T-helper 2 cell (primary cell): ENCODE measurements at regions not wholly inside any gene's neighbourhood (a gene's known extent, or its start where the extent isn't known, plus 50 kb on each side); places are given as distances from the start of the nearest gene placed in this dataset.

Experiments used
- DNase-seq, 5 experiments: peaks; one replicate each; pipeline versions ENCODE4 v3.0.0 to v3.0.0-alpha.2; 2012 to 2022

DNA sequence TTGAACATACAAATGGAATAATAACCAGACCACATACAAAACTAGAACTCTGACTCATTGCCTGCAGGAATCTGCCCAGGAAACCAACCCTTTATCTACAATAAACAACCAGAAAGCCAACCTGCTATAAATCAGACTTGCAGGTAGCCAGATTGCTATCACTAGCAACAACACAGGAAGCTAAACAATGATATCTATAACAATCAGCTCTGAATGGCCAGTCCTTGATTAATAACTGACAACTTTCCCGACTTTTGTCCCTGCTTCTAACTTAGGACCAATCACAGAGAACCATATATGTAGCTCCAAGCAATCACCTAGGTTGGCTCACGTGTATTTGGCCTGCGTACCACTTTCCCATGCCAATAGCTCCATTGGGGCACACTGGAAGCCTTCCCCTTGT lies 470.8 kb downstream of the RIT2 start:
- no peak for DNase-seq

DNA sequence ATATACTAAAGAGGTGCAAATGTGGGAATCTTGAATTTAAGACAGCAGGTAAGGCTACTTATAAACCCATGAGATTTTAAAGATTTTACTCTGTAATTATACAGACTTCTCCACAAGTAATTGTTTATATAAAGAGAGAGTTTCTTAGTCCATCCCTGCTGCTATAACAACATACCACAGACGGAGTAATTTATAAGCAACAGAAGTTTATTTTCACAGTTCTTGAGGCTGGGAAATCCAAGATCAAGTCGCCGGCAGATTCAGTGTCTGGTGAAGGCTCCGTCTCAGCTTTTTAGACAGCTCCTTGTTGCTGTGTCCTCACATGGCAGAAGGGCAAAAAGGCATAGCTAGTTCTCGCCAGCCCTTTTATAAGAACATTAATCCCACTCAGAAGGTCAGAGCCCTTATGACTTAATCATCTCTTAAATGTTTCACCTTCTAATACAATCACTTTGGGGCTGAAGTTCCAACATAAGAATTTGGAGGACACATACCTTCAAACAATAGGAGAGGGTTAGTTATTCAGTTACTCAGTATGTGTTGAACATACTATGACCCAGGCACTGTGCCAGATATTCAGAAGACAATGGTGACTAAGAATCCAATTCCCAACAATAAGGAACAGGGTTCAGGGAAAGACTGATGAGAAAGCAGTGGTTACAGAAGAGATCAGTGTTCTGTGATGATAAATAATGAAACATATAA lies 466.0 kb downstream of the RIT2 start:
- no peak for DNase-seq

DNA sequence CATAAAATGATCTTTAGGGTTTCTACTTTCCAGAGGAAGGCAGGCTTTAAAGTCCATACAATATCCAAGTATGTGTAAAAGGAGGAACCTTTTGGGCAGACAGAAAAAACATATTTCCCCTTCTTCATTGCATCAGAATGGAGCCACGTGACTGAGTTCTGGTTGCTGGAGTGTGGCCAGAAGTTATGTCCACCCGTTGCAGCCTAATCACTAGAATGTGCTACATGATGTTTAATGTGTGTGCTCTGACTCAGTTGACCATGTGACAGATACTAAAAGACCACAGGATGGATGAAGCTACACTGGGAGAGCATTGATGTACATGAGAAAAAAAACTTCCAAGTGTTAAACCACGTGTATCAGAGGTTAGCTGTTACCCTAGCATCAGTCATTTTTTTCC lies 460.9 kb downstream of the RIT2 start:
- DNase-seq: no peak

DNA sequence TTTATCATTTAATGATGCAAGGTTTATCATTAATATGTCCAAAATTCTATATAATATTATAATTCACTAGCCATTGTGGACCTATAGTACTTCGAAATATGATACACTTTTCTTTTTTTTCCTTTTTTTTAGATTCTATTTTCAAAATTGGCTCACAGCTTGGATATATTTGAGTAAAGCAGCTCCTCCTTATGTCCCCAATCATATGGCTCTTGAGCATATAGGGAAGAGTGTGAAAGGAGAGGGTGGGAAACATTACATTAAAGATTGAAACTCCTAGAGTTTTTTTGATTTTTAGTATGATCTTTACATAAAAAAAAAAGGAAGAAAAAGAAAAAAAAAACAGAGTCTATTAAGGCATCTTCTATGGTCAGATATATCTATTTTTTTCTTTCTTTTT lies 457.9 kb downstream of the RIT2 start:
- DNase-seq: no peak

DNA sequence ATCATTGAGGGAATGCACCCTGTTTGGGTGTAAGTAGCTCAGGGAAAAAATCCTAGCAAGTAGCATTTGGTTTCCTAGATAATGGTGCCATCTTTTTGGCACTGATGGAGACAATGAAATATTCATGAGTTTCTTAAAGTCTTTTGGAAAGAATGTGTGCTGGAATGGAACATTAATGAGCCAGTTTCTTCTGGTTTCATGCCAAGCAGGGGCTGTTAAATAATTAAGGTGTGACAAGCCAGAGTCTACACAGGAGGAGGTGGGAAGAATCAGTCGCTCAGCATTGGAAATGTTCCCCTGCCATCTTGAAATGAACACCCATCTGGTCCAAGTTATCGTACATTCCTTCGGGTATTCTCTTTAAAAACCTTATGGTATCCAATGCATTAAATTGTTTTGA lies 457.3 kb downstream of the RIT2 start:
- no peak for DNase-seq

DNA sequence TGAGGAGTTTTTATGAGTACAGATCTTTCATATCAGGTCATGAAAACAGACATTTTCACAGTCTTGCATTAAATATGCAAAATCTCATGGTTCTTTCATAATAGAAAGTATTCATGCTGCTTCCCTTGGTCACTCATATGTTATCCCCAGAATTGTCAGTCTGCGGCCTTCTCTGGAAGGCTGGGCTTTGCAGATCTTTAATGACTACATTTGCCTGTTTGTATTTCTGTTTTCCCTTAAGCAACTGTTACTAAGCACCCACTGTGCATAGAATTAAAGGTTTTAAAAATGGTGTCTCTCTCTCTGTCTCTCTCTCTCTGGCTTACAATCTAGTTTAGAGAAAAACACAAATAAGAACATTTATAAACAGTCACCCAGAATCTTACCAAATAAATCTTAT lies 456.3 kb downstream of the RIT2 start:
- DNase-seq: no peak

DNA sequence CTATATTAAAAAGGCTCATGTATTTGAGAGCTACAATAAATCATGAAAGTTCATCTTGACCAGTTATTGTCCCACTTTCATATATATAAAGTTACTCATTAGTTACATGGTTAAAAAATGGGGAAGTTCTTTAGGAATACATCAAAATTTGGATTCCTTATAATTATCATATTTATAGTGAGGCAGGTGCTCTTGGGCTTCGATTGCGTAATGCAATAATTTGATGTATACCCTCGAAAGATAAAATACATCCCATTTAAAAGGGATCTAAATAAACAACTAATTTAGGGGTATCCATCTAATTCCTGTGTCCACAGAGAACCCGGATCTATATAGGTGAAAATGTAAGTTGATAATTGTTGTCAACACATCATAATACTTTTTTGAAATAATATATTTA lies 444.6 kb downstream of the RIT2 start:
- no peak for DNase-seq

DNA sequence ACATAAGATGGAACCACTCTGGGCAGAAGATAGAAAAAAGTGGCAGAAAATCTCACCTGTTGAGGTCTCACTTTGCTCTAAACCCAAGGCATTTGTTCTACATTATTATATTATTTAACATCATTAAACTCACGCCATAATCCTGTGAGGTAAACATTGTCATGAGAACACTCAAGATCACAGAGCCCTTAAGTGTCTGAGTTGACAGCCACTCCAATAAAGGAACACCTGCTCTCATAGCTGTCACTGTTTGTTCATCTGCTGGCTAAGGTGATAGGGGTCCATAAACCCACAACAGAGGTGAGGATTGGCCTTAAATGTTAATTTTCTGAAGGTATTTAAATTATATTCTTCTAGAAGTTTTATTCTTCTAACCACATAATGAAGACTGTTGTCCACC lies 439.7 kb downstream of the RIT2 start:
- no peak for DNase-seq

DNA sequence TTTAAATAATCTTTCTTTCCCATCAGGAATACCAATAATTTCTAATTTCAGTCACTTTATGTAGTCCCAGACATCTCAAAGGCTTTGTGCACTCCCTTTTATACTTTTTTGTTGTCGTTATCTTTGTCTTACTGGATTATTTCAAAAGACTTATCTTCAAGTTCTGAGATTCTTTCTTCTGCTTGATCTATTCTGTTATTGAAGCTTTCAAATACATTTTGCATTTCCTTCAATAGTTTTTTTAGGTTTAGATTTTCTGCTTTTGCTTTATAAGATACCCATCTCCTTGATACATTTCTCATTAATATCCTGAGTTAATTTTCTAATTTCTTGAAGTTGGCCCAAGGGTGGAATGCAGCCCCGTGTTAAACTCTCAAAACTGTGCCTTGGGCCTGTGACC lies 432.4 kb downstream of the RIT2 start:
- DNase-seq: no peak

DNA sequence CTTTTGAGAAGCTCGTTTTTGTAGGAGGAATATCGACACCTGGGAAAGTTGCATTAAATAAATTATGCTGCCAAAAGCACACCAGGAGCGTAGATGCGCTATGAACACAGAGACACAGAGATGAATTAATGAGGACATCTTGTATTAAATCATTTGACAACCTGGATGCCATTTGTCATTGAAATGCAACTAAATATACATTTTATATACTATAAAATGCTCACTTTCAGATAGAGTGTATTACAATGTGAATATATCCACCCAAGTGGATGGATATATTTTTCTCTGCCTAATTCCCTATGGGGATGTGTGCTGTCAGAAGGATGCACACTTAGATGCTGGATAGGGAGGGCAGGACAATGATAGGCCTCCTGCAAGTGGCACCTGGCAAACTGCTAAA lies 426.2 kb downstream of the RIT2 start:
- DNase-seq: no peak
